Dermis blood vessel endothelial cell (primary cell): ENCODE measurements at regions not wholly inside any gene's neighbourhood (a gene's known extent, or its start where the extent isn't known, plus 50 kb on each side); places are given as distances from the start of the nearest gene placed in this dataset.
A peak's percentile ranks its signal among the peaks of the same experiment; 100 is the strongest.
"Not testable (repeated sequence)": the region's sequence is repeated elsewhere in the genome, so short reads cannot be mapped to it uniquely, and the experiment has no call there.

Source experiments
- DNase-seq: peaks from one replicate; pipeline ENCODE4 v3.0.0; 2010

DNA sequence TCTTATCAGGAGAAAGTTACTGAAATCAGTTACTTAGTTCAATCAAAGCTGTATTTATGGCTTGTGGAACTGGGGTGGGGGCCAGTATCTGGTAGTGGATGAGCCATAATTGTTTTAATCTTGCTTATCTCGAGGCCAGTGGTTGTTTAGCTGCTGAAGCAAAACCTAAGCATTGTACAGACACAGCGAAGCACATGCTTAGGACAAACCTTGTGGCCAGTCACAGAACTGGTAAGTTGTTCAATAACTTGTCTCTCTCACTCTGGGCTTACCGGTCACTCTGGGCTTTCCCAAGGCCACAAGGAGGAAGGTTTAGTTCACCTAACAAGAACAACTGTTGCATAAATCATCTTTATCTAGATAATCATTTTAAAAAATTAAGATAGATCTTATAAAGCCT lies 296.6 kb upstream of the NETO1 start:
- no peak for DNase-seq

GRCh38 chr18:73163236-73163635 lies 295.4 kb upstream of the NETO1 start:
- no peak for DNase-seq

DNA sequence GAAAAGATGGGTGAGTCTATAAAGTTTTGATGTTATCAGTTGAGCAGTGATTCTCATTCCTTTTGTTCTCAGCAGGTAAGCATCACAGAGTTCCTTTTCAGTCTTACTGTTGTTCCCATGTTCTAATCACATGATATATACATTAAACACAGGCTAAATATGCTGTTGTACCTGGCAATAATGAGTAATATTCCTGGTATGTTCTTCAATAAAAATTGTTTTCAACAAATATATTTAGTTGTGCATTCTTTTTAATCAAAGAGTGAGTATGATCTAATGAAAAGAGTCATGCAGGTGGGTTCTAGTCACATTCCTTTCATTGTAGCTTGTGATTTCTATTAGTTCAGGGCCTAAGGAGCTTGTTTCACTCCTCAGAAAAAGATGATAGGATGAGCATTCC lies 288.3 kb upstream of the NETO1 start:
- DNase-seq, result no peak

GRCh38 chr18:73153271-73153670 lies 285.5 kb upstream of the NETO1 start:
- DNase-seq, result no peak

DNA sequence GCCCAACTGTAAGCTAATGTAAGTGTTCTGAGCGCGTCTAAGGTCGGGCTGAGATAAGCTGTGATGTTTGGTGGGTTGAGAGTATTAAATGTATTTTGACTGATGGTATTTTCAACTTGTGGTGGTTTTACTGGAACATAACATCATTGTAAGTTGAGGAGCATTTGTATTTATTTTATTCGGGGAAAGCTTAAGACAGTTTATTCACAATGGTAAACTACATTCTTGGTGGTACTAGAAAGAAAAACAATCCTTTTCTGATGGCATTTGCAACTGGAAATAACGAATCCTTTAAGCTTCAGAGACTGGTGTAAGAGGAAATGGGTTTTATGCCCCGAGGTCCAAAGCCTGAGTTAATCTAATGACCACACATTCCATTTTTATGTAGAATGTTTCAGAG lies 283.3 kb upstream of the NETO1 start:
- no peak for DNase-seq

DNA sequence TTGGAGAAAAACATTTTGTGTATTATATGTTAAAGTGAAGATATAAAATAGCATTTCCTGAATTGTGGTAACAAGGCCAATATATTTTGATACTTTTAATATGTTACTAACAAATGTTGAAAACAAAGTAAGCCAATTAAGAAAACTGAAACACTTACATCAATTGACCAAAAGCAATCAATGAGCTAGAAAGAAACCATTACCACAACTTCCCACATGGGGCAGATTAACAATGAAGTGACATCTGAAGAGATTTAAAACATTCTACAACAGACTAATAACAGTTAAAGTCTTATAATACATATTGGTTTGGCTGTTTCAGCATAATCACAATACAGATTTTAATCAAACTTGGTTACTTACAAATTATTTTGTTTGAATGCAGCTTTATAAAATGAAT lies 282.4 kb upstream of the NETO1 start:
- no peak for DNase-seq

DNA sequence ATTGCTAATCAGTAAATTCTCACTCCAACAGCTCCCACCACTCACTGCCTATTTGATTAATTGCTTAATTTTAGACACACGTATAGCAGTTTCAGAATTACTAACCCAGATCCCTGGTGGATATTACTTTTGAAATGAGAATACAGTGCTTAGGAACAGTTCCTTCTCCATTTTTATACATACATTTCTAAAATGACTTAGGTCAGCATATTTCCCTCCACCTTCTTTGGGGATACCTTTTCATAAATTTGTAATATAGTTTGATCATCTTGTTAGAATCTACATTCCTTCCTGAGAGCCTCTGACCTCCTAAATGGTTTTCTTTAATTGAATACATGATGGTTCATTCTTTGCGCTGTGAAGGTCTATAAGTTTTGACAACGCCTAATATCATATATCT lies 279.8 kb upstream of the NETO1 start:
- DNase-seq, result no peak

- no peak for DNase-seq
Measured at GRCh38 chr18:73144030-73144429, 276.2 kb upstream of the NETO1 start.

GRCh38 chr18:73136134-73136533 lies 268.3 kb upstream of the NETO1 start:
- DNase-seq, result peak; percentile 0

DNA sequence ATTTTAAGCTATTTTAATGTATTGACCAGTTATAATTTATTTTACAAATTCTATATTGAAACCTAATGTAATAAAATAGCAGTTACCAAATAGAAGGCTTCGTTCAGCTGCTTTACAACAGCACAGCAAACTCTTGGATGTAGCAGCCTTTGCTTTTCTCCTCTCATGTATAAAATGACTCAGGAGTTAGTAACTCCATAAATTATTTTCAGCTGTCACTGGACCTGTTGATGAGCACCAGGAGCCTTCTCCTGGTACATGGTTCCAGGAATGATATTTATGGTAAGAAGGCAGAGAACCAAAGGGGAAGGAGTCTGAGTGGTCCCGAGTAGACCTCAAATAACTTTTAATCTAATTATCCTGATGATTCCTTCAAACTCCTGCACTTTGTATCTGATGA lies 256.4 kb upstream of the NETO1 start:
- no peak for DNase-seq

- no peak for DNase-seq
Measured at GRCh38 chr18:73121207-73121606, 253.4 kb upstream of the NETO1 start.

DNA sequence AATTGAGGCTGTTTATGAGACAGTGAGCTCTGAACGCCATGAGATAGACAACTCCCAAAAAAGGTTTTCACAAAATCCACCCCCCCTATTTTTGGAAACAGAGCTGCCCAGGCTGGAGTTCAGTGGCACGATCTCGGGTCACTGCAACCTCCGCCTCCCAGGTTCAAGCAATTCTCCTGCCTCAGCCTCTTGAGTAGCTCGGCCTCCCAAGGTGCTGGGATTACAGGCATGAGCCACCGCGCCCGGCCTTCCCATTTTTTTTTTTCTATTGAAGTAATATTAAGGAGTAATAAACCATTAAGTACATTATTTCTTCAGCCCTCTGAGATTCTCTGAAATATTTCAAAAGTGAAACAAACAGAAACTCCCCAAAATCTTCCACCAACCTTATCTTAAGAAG lies 252.8 kb upstream of the NETO1 start:
- DNase-seq, result no peak

GRCh38 chr18:73119574-73119973 lies 251.8 kb upstream of the NETO1 start:
- no peak for DNase-seq

DNA sequence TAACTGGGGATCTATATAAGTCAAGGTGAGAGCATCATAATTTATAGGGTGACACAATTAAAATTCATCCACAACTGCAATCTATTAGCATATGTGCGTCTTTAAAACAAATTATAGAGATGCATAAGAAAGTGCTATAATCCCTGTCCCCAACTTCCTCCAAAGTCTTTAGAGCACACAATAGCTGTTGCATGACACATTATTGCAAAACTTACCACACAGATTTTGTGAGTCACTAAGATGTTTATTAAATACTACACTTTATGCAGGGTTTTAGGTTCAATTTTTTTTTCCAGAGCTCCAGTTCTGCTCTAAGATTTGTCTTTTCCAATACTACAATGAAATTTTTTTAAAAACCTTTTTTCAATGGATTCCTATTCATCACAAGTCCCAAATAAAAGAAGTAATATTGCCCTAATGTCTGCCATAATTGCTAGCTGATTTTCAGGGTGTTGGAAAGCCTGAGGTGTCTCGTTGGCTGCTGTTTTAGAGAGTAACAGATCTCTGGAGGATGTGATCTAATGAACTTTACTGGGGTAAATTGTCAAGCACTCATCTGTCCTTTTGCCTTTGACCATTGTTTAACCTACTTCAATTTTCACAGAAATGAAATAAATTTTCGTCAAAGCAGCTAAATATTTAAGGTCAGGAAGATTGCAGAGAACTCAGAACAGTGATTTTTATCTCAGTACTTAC lies 250.5 kb upstream of the NETO1 start:
- DNase-seq, result no peak

DNA sequence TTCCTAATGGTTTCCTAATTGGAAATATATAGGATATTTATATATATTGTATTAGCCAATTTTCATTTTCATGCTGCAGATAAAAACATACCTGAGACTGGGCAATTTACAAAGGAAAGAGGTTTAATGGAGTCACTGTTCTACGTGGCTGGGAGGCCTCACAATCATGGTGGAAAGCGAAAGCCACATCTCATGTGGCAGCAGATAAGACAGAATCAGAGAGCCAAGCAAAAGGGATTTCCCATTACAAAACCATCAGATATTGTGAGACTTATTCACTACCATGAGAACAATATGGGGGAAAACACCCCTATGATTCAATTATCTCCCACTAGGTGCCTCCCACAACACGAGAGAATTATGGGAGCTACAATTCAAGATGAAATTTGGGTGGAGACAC lies 242.5 kb upstream of the NETO1 start:
- no peak for DNase-seq

- DNase-seq, result peak; percentile 1
Measured at GRCh38 chr18:73101977-73102376, 234.2 kb upstream of the NETO1 start.

- DNase-seq, result not testable (repeated sequence)
Measured at GRCh38 chr18:73101491-73101890, 233.7 kb upstream of the NETO1 start.

DNA sequence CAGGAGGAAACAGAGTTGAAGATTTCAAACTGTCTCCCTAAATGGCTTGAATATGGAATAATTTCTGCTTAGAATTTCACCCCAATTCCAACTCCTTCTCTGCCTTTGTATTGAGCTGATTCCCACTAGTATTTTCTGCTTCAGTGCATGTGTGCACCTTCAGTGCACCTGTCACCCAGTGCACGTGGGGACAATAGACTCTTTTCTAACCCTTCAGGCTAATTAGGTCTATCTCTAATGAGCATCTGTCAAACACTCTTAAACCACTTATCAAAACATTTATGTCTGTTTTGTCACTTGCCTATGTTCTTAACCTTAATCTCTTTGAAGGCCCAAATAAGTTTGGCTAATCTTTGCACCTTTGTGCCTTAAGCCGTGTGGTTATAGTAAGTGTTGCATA lies 232.0 kb upstream of the NETO1 start:
- DNase-seq, result no peak

DNA sequence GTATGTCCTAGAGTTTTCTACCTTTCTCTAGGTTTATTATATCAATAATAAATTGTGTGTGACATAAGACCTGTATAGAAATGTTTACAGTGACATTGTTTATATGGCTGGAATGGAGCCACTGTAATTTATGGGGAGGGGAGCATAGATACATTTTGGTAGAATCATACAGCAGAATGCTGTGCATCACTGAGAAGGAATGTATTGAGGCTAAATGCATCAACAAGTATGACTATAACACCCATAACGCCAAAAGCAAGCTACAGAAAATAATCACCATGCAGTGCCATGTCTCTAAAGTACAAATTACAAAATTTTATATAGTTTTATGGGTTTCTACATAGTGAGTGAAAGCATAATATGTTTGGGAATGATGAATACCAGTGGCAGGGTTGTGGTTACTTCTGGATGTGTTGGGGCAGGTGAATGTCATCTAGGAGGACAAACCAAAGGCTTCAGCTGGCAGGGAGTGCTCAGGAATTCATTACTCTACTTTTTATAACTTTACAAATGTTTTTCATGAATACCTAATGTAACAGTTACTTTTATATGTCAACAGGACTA lies 226.0 kb upstream of the NETO1 start:
- no peak for DNase-seq

- no peak for DNase-seq
Measured at GRCh38 chr18:73088445-73088844, 220.7 kb upstream of the NETO1 start.

- DNase-seq, result no peak
Measured at GRCh38 chr18:73087282-73087977, 219.6 kb upstream of the NETO1 start.

- no peak for DNase-seq
Measured at GRCh38 chr18:73079920-73080319, 212.1 kb upstream of the NETO1 start.

- DNase-seq, result no peak
Measured at GRCh38 chr18:73060666-73061288, 193.0 kb upstream of the NETO1 start.

DNA sequence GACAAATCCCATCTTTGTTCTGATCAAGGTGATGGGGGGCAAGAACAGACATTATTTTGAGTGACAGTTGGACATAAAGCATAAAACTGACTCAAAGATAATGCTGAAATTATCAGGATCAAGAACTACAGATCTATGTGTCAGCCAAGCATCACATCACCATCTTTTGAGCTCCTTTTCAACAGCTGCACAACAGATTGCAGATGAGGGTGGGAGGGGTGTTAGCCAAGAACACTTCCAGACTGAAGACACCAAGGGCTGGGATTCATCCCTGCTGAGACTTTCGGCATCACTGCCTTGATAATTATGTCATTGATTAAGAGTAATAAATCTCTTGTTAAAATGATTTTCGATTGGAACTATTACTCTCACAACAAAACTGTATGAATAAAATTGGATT lies 191.5 kb upstream of the NETO1 start:
- no peak for DNase-seq
